Suppressor macrophage treated with lipopolysaccharide for 1 hour (primary cell): ENCODE measurements at regions not wholly inside any gene's neighbourhood (a gene's known extent, or its start where the extent isn't known, plus 50 kb on each side); places are given as distances from the start of the nearest gene placed in this dataset.

Experiments used
- DNase-seq, 3 donors: peaks; one replicate each; pipeline ENCODE4 v3.0.0-alpha.2; 2020 to 2022

GRCh38 chr10:20726381-20726780, 170.7 kb downstream of the NEBL start:
- no peak for DNase-seq

GRCh38 chr10:20714979-20715378, 182.1 kb downstream of the NEBL start:
- DNase-seq: no peak

GRCh38 chr10:20714518-20714917, 182.6 kb downstream of the NEBL start:
- no peak for DNase-seq

- no peak for DNase-seq
Measured at GRCh38 chr10:20713420-20713819, 183.7 kb downstream of the NEBL start.

- no peak for DNase-seq
Measured at GRCh38 chr10:20712774-20713173, 184.3 kb downstream of the NEBL start.

GRCh38 chr10:20709708-20710107, 187.4 kb downstream of the NEBL start:
- DNase-seq: no peak

GRCh38 chr10:20708305-20708704, 188.8 kb downstream of the NEBL start:
- DNase-seq: no peak

GRCh38 chr10:20707251-20707650, 189.9 kb downstream of the NEBL start:
- no peak for DNase-seq

- no peak for DNase-seq
Measured at GRCh38 chr10:20698837-20699236, 198.3 kb downstream of the NEBL start.

- DNase-seq: no peak
Measured at GRCh38 chr10:20694296-20694695, 202.8 kb downstream of the NEBL start.

GRCh38 chr10:20688797-20689544, 208.1 kb downstream of the NEBL start:
- no peak for DNase-seq

GRCh38 chr10:20686015-20686635, 211.0 kb downstream of the NEBL start:
- DNase-seq: no peak

- DNase-seq: no peak
Measured at GRCh38 chr10:20685462-20685861, 211.6 kb downstream of the NEBL start.

- DNase-seq: no peak
Measured at GRCh38 chr10:20683345-20683744, 213.8 kb downstream of the NEBL start.

GRCh38 chr10:20682782-20683181, 214.3 kb downstream of the NEBL start:
- DNase-seq: no peak

- DNase-seq: no peak
Measured at GRCh38 chr10:20677340-20677739, 219.8 kb downstream of the NEBL start.

GRCh38 chr10:20674926-20675325, 222.2 kb downstream of the NEBL start:
- no peak for DNase-seq

GRCh38 chr10:20673175-20673574, 223.9 kb downstream of the NEBL start:
- DNase-seq: no peak

GRCh38 chr10:20672741-20673140, 224.4 kb downstream of the NEBL start:
- no peak for DNase-seq

GRCh38 chr10:20670579-20670978, 226.5 kb downstream of the NEBL start:
- no peak for DNase-seq

GRCh38 chr10:20668985-20669384, 228.1 kb downstream of the NEBL start:
- no peak for DNase-seq

GRCh38 chr10:20662742-20663141, 234.4 kb downstream of the NEBL start:
- no peak for DNase-seq

- no peak for DNase-seq
Measured at GRCh38 chr10:20659225-20659624, 237.9 kb downstream of the NEBL start.

GRCh38 chr10:20658158-20658557, 239.0 kb downstream of the NEBL start:
- DNase-seq: no peak

- no peak for DNase-seq
Measured at GRCh38 chr10:20656886-20657285, 240.2 kb downstream of the NEBL start.
